A673 (cell line): ENCODE measurements at regions not wholly inside any gene's neighbourhood (a gene's known extent, or its start where the extent isn't known, plus 50 kb on each side); places are given as distances from the start of the nearest gene placed in this dataset.
A peak's percentile ranks its signal among the peaks of the same experiment; 100 is the strongest.

Experiments used
- BruUV-seq: library from RNA; stranded (reverse); fragments of 400-500 nt; replicated peaks from 2 replicates; lab custom pipeline; 2021; lab: Mats Ljungman, UMichigan
- CTCF ChIA-PET: fragments of 300-600 bp; sonication (Branson Sonifier 250); formaldehyde crosslinking; loops from one replicate; lab custom pipeline; 2022; ENCODE audit warnings: antibody characterized with exemption; lab: Charles Lee
- POLR2A ChIA-PET: fragments of 300-600 bp; sonication (Branson Sonifier 250); formaldehyde crosslinking; loops from one replicate; lab custom pipeline; 2022; ENCODE audit warnings: antibody characterized with exemption; ENCODE audit not compliant: low non-redundant PET; lab: Charles Lee
- DNase-seq: peaks from one replicate; pipeline ENCODE4 v3.0.0-alpha.2; 2015; ENCODE audit warnings: low spot score
- H3K27ac ChIP-seq: fragments of 200-600 bp; sonication (generic); 2 replicates; pipeline ENCODE4 v1.5.1; 2016; ENCODE audit warnings: mixed run types, low read depth, mild to moderate bottlenecking, mixed read lengths, antibody characterized with exemption, low read length; ENCODE audit not compliant: poor library complexity, severe bottlenecking
- H3K27me3 ChIP-seq: fragments of 200-600 bp; sonication (generic); replicated peaks from 2 replicates; pipeline ENCODE4 v1.6.1; 2017; ENCODE audit warnings: mixed run types, low read depth, mild to moderate bottlenecking, mixed read lengths, antibody characterized with exemption, low read length; ENCODE audit not compliant: insufficient read depth, poor library complexity
- H3K36me3 ChIP-seq: fragments of 200-600 bp; sonication (generic); 2 replicates; pipeline ENCODE4 v1.6.1; 2016; ENCODE audit warnings: mixed run types, mild to moderate bottlenecking, mixed read lengths, antibody characterized with exemption, low read length; ENCODE audit not compliant: insufficient read depth, poor library complexity, severe bottlenecking
- H3K4me1 ChIP-seq: fragments of 200-600 bp; sonication (generic); 2 replicates; pipeline ENCODE4 v1.6.1; 2017; ENCODE audit warnings: mixed run types, mild to moderate bottlenecking, mixed read lengths, antibody characterized with exemption, low read length; ENCODE audit not compliant: insufficient read depth, poor library complexity, severe bottlenecking
- H3K4me3 ChIP-seq: fragments of 200-600 bp; sonication (generic); 2 replicates; pipeline ENCODE4 v1.5.1; 2016; ENCODE audit warnings: low read depth, mixed run types, mild to moderate bottlenecking, mixed read lengths, low read length; ENCODE audit not compliant: poor library complexity, severe bottlenecking
- H3K9me3 ChIP-seq: fragments of 200-600 bp; sonication (generic); 2 replicates; pipeline ENCODE4 v1.6.1; 2016; ENCODE audit warnings: mixed run types, low read depth, mild to moderate bottlenecking, mixed read lengths, antibody characterized with exemption, low read length; ENCODE audit not compliant: poor library complexity, severe bottlenecking
- CTCF ChIP-seq: fragments of 300-800, 200-600 bp; sonication (generic); conservative IDR thresholded peaks from 2 replicates; pipeline ENCODE4 v1.5.1; 2017; ENCODE audit warnings: low read depth, mild to moderate bottlenecking, antibody characterized with exemption, low read length, moderate library complexity, mixed read lengths
- EZH2 ChIP-seq: fragments of 200-600 bp; sonication (generic); IDR thresholded peaks from 2 replicates; pipeline ENCODE4 v1.6.1; 2017; ENCODE audit warnings: borderline replicate concordance, low read depth, mild to moderate bottlenecking, mixed read lengths, antibody characterized with exemption, low read length; ENCODE audit not compliant: poor library complexity, severe bottlenecking
- intact Hi-C: fragments of 100-400 bp; cut with micrococcal nuclease; formaldehyde crosslinking; loops from one replicate; pipeline ENCODE4 v1.10.0; 2022; ENCODE audit not compliant: unreplicated experiment

- no peaks in the 10 kb centered on the region for H3K27me3 ChIP-seq
- DNase-seq = peak; percentile 14
- TF ChIP-seq CTCF = no peak
- TF ChIP-seq EZH2 = no peak
- peaks cover 8% of the 10 kb centered on the region for H3K4me1 ChIP-seq
- CTCF ChIA-PET = no interaction called here
- no peaks in the 10 kb centered on the region for H3K9me3 ChIP-seq
- no peak overlapping the region for H3K27ac ChIP-seq
- POLR2A ChIA-PET = no interaction called here
- no TSS peak for BruUV-seq
- intact Hi-C loops = no loop called here
- no peak overlapping the region for H3K4me3 ChIP-seq
- H3K36me3 ChIP-seq = no peaks in the 10 kb centered on the region
Observed at GRCh38 chr10:108411894-108412293, 1247.4 kb upstream of the SORCS1 start.

GRCh38 chr10:108411206-108411605 lies 1246.7 kb upstream of the SORCS1 start:
- Histone ChIP-seq H3K4me1 (peaks cover 8% of the 10 kb centered on the region), H3K27ac (no peak overlapping the region), H3K9me3 (no peaks in the 10 kb centered on the region), H3K27me3 (no peaks in the 10 kb centered on the region), H3K36me3 (no peaks in the 10 kb centered on the region), H3K4me3 (no peak overlapping the region)
- ChIA-PET CTCF (no interaction called here), POLR2A (no interaction called here)
- DNase-seq = no peak
- no TSS peak for BruUV-seq
- intact Hi-C loops = no loop called here
- TF ChIP-seq CTCF (no peak), EZH2 (no peak)

- no peak for DNase-seq
- TF ChIP-seq EZH2 (no peak), CTCF (no peak)
- intact Hi-C loops = no loop called here
- Histone ChIP-seq H3K9me3 (no peaks in the 10 kb centered on the region), H3K4me1 (peaks cover 8% of the 10 kb centered on the region), H3K36me3 (no peaks in the 10 kb centered on the region), H3K4me3 (no peak overlapping the region), H3K27ac (no peak overlapping the region), H3K27me3 (no peaks in the 10 kb centered on the region)
- ChIA-PET CTCF (no interaction called here), POLR2A (no interaction called here)
- no TSS peak for BruUV-seq
Observed at GRCh38 chr10:108410236-108410635, 1245.7 kb upstream of the SORCS1 start.
